PC-3 (cell line): ENCODE measurements at regions not wholly inside any gene's neighbourhood (a gene's known extent, or its start where the extent isn't known, plus 50 kb on each side); places are given as distances from the start of the nearest gene placed in this dataset.
"Not testable (repeated sequence)": the region's sequence is repeated elsewhere in the genome, so short reads cannot be mapped to it uniquely, and the experiment has no call there.

Experiments used
- ATAC-seq: fragments of 200-7000 bp; cut with Tn5 transposase; 2 replicates; pipeline ENCODE4 v1.9.1; 2020; ENCODE audit warnings: mild to moderate bottlenecking, moderate library complexity
- BruUV-seq: library from RNA; stranded (reverse); fragments of 400-500 nt; replicated peaks from 2 replicates; lab custom pipeline; 2021; lab: Mats Ljungman, UMichigan
- CTCF ChIA-PET: fragments of 300-600 bp; sonication (Branson Sonifier 250); formaldehyde crosslinking; loops from one replicate; lab custom pipeline; 2022; ENCODE audit warnings: antibody characterized with exemption; lab: Charles Lee
- POLR2A ChIA-PET: fragments of 300-600 bp; sonication (Branson Sonifier 250); formaldehyde crosslinking; loops from one replicate; lab custom pipeline; 2022; ENCODE audit warnings: antibody characterized with exemption; ENCODE audit not compliant: unreplicated experiment; lab: Charles Lee
- DNase-seq: peaks from one replicate; pipeline ENCODE4 v3.0.0-alpha.2; 2015
- H2AFZ ChIP-seq: fragments of 300-600 bp; sonication (generic); 2 replicates; pipeline ENCODE4 v1.6.0; 2016; ENCODE audit warnings: antibody characterized with exemption, low read length
- H3F3A ChIP-seq: fragments of 300-600 bp; sonication (generic); one replicate; pipeline ENCODE4 v1.6.0; 2017; ENCODE audit warnings: antibody characterized with exemption, low read length, control low read depth, mild to moderate bottlenecking; ENCODE audit not compliant: unreplicated experiment
- H3K27ac ChIP-seq: fragments of 300-600 bp; sonication (generic); 2 replicates; pipeline ENCODE4 v1.5.1; 2016; ENCODE audit warnings: mild to moderate bottlenecking, low read length
- H3K27me3 ChIP-seq: fragments of 300-600 bp; sonication (generic); 2 replicates; pipeline ENCODE4 v1.6.1; 2016; ENCODE audit warnings: low read length, mixed read lengths
- H3K36me3 ChIP-seq: fragments of 300-600 bp; sonication (generic); 2 replicates; pipeline ENCODE4 v1.6.1; 2016; ENCODE audit warnings: low read depth, mixed run types, low read length, mixed read lengths
- H3K4me1 ChIP-seq: fragments of 300-600 bp; sonication (generic); 2 replicates; pipeline ENCODE4 v1.5.1; 2016; ENCODE audit warnings: low read length; ENCODE audit not compliant: insufficient read depth
- H3K4me2 ChIP-seq: fragments of 300-600 bp; sonication (generic); 2 replicates; pipeline ENCODE4 v1.6.0; 2016; ENCODE audit warnings: low read length
- H3K4me3 ChIP-seq: fragments of 300-600 bp; sonication (generic); 2 replicates; pipeline ENCODE4 v1.5.1; 2016; ENCODE audit warnings: mild to moderate bottlenecking, low read length, mixed read lengths
- H3K79me2 ChIP-seq: fragments of 300-600 bp; sonication (generic); 2 replicates; pipeline ENCODE4 v1.6.1; 2017; ENCODE audit warnings: low read length, mixed read lengths
- H3K9ac ChIP-seq: fragments of 300-600 bp; sonication (generic); 2 replicates; pipeline ENCODE4 v1.6.0; 2016; ENCODE audit warnings: mild to moderate bottlenecking, low read length
- H3K9me2 ChIP-seq: fragments of 300-600 bp; sonication (generic); replicated peaks from 2 replicates; pipeline ENCODE4 v1.6.1; 2016; ENCODE audit warnings: mixed run types, low read length, mixed read lengths
- H3K9me3 ChIP-seq: fragments of 300-600 bp; sonication (generic); 2 replicates; pipeline ENCODE4 v1.6.1; 2016; ENCODE audit warnings: low read length, mixed read lengths
- H4K20me1 ChIP-seq: fragments of 300-600 bp; sonication (generic); 2 replicates; pipeline ENCODE4 v1.6.1; 2016; ENCODE audit warnings: low read length, mixed read lengths
- EZH2 ChIP-seq: fragments of 300-600 bp; sonication (generic); IDR thresholded peaks from one replicate; pipeline ENCODE4 v1.6.1; 2017; ENCODE audit warnings: antibody characterized with exemption, mild to moderate bottlenecking, low read length; ENCODE audit not compliant: unreplicated experiment
- EZH2phosphoT487 ChIP-seq: fragments of 300-600 bp; sonication (generic); IDR thresholded peaks from 2 replicates; pipeline ENCODE4 v1.6.1; 2018; ENCODE audit warnings: mild to moderate bottlenecking, antibody characterized with exemption, low read length, borderline replicate concordance
- intact Hi-C: fragments of 100-400 bp; cut with micrococcal nuclease; formaldehyde crosslinking; loops from 2 replicates; pipeline ENCODE4 v1.9.0; 2023
- TF ChIP-seq, protein P1 (sequence below): fragments of 300-600 bp; sonication (generic); conservative IDR thresholded peaks from 2 replicates; pipeline ENCODE4 v1.5.1; 2017; ENCODE audit warnings: antibody characterized with exemption, low read depth, mild to moderate bottlenecking, low read length

- no peaks in the 10 kb centered on the region for H3K79me2 ChIP-seq
- intact Hi-C loops = no loop called here
- no peak overlapping the region for H3K27ac ChIP-seq
- no peak overlapping the region for H3K9ac ChIP-seq
- H2AFZ ChIP-seq = no peak overlapping the region
- ChIA-PET CTCF (no interaction called here), POLR2A (no interaction called here)
- no peaks in the 10 kb centered on the region for H3K4me1 ChIP-seq
- no peaks in the 10 kb centered on the region for H4K20me1 ChIP-seq
- ATAC-seq (no peak), DNase-seq (no peak)
- no peak overlapping the region for H3K4me3 ChIP-seq
- H3K4me2 ChIP-seq = no peak overlapping the region
- H3K27me3 ChIP-seq = peaks cover 57% of the 10 kb centered on the region
- TF ChIP-seq EZH2phosphoT487 (no peak), EZH2 (no peak)
- TF ChIP-seq, protein P1, sequence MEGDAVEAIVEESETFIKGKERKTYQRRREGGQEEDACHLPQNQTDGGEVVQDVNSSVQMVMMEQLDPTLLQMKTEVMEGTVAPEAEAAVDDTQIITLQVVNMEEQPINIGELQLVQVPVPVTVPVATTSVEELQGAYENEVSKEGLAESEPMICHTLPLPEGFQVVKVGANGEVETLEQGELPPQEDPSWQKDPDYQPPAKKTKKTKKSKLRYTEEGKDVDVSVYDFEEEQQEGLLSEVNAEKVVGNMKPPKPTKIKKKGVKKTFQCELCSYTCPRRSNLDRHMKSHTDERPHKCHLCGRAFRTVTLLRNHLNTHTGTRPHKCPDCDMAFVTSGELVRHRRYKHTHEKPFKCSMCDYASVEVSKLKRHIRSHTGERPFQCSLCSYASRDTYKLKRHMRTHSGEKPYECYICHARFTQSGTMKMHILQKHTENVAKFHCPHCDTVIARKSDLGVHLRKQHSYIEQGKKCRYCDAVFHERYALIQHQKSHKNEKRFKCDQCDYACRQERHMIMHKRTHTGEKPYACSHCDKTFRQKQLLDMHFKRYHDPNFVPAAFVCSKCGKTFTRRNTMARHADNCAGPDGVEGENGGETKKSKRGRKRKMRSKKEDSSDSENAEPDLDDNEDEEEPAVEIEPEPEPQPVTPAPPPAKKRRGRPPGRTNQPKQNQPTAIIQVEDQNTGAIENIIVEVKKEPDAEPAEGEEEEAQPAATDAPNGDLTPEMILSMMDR = no peak
- H3K36me3 ChIP-seq = no peaks in the 10 kb centered on the region
- H3F3A ChIP-seq = no peaks in the 10 kb centered on the region
- no TSS peak for BruUV-seq
- H3K9me3 ChIP-seq = no peaks in the 10 kb centered on the region
- H3K9me2 ChIP-seq = no peaks in the 10 kb centered on the region
These were observed 152.0 kb downstream of the LMLN start for GRCh38 chr3:198112031-198112430.

DNA sequence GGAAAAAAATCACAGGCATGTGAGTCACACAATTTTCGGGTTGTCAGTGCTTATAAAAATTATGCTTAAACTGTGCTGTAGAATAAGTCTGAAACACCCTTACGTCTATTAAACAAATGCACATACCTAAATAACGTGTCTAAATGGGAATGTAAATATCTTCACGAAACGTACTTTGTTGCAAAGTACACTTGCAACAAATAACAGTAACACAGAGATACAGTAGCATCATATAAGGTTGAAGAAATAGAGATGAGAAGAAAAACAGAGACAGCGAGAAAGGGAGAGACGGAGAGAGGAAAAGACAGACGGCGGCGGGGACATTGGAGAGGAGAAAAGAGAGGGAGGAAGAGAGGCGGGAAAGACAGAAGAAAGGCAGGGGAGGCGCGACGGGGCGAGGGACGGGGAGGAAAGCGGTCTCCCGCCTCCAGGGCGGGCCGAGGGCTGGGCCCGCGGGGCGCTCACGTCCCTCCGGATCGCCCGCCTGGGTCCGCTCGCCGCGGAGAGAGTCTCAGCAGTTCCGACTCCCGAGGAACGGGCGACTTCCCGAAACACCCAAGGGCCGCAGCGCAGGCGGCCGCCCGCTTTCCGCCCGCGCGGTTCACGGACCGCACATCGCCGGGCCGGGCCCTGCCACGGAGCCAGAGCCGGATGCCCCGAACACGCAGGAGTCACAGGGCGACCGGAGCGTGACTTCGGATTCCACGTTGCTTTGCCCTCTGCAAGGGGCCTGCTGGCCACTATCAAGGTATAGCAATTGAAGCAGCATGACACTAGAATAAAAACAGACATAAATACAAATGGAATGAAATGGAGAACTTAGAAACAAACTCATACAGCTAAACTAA is 153.4 kb downstream of the LMLN start:
- H3K9ac ChIP-seq = no peak overlapping the region

GRCh38 chr3:198114516-198114915 is 154.5 kb downstream of the LMLN start:
- H3K9ac ChIP-seq, H4K20me1 ChIP-seq, H3K79me2 ChIP-seq, H3K36me3 ChIP-seq, POLR2A ChIA-PET, H3K4me2 ChIP-seq, H3F3A ChIP-seq, DNase-seq, H3K9me2 ChIP-seq, intact Hi-C loops, H3K9me3 ChIP-seq, H2AFZ ChIP-seq, H3K4me1 ChIP-seq, BruUV-seq, ATAC-seq, H3K27ac ChIP-seq, H3K4me3 ChIP-seq, CTCF ChIA-PET: not testable (repeated sequence)
- peaks cover 55% of the 10 kb centered on the region for H3K27me3 ChIP-seq

More for the DNA sequence above, 153.4 kb downstream of the LMLN start:
- Histone ChIP-seq H3K36me3 (no peaks in the 10 kb centered on the region), H2AFZ (no peak overlapping the region), H3F3A (no peaks in the 10 kb centered on the region), H3K4me2 (no peak overlapping the region), H3K9me3 (no peaks in the 10 kb centered on the region), H3K4me3 (no peak overlapping the region), H3K9me2 (no peaks in the 10 kb centered on the region), H3K27ac (no peak overlapping the region), H3K27me3 (peaks cover 64% of the 10 kb centered on the region), H3K79me2 (no peaks in the 10 kb centered on the region), H3K4me1 (no peaks in the 10 kb centered on the region), H4K20me1 (no peaks in the 10 kb centered on the region)
- POLR2A ChIA-PET = no interaction called here
- CTCF ChIA-PET = no interaction called here
- no peak for ATAC-seq
- TF ChIP-seq EZH2phosphoT487 = no peak
- DNase-seq = no peak
- intact Hi-C loops = no loop called here
- no TSS peak for BruUV-seq

GRCh38 chr3:198122184-198122583 is 162.2 kb downstream of the LMLN start:
- H3K4me2 ChIP-seq, H4K20me1 ChIP-seq, H3K79me2 ChIP-seq, BruUV-seq, H2AFZ ChIP-seq, H3K9me3 ChIP-seq, H3K4me3 ChIP-seq, H3F3A ChIP-seq, H3K27ac ChIP-seq, POLR2A ChIA-PET, ATAC-seq, H3K9me2 ChIP-seq, DNase-seq, intact Hi-C loops, H3K4me1 ChIP-seq, H3K36me3 ChIP-seq, CTCF ChIA-PET, H3K9ac ChIP-seq: not testable (repeated sequence)
- H3K27me3 ChIP-seq = peaks cover 18% of the 10 kb centered on the region

DNA sequence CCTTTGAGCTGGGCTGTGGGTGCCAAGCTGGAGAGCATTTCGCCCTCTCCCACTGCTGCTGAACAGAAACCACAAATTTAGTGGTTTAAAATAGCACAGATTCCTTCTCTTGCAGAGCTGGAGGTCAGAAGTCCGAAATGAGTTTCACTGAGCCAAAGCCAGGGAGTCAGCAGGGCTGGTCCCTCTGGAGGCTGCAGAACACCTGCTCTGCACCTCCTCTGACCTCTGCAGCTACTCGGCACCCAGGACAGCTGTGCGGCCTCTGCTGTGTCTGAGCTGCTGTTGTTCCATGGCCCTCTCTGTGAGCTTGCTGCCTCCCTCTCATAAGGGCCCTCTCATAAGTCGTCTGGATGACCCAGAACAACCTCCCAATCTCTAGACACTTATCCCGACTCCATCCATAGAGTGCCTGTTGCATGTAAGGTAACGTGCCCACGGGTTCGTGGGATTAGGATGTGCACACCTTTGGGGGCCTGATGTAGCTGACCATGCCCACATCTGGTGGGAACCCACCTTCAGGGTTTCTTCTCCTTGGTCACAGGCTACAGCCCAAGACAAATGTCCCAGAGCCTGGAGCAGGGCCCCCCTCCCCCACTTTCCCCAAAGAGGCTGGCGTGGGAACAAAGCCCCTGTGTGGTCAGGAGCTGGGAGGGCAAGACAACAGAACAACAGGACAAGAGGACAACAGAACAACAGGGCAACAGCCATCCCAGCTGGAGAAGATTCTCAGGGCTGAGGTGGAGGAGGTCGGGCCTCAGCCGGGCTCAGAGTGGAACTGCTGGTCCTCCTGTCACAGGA is 177.2 kb downstream of the LMLN start:
- H3K36me3 ChIP-seq, H3K27me3 ChIP-seq, intact Hi-C loops, DNase-seq, H3K4me3 ChIP-seq, H3K4me2 ChIP-seq, H3K79me2 ChIP-seq, H3K9ac ChIP-seq, H3K27ac ChIP-seq, POLR2A ChIA-PET, ATAC-seq, H2AFZ ChIP-seq, BruUV-seq, H3K9me2 ChIP-seq, H3K4me1 ChIP-seq, H4K20me1 ChIP-seq, H3F3A ChIP-seq, CTCF ChIA-PET, H3K9me3 ChIP-seq: not testable (repeated sequence)
